Vagina (tissue), 2 donors: ENCODE measurements at regions not wholly inside any gene's neighbourhood (a gene's known extent, or its start where the extent isn't known, plus 50 kb on each side); places are given as distances from the start of the nearest gene placed in this dataset.

Experiments
- CTCF ChIP-seq, 3 experiments: fragments of 450-650 bp in 2 of 3; fragments of 200-600 bp in 1 of 3; sonication (generic) in 1 of 3; IDR thresholded peaks; one replicate each; pipeline ENCODE4 v1.5.1; 2017 to 2019; ENCODE audit warnings: antibody characterized with exemption in 3 of 3, mild to moderate bottlenecking in 2 of 3, moderate library complexity in 2 of 3
- POLR2A ChIP-seq, 2 donors: fragments of 450-650 bp; IDR thresholded peaks; one replicate each; pipeline ENCODE4 v1.6.1; 2017; ENCODE audit warnings: antibody characterized with exemption in 2 of 2, mild to moderate bottlenecking in 2 of 2, moderate library complexity in 2 of 2

GRCh38 chr5:74971947-74972460 lies 80.4 kb downstream of the GCNT4 start:
- TF ChIP-seq CTCF (IDR thresholded peaks at IDR 0.05), result no peak
- TF ChIP-seq POLR2A (IDR thresholded peaks at IDR 0.05), result no peak
